GM21529 (cell line): ENCODE measurements at regions not wholly inside any gene's neighbourhood (a gene's known extent, or its start where the extent isn't known, plus 50 kb on each side); places are given as distances from the start of the nearest gene placed in this dataset.

Source experiments
- ATAC-seq: cut with Tn5 transposase; IDR thresholded peaks from one replicate; pipeline ENCODE4 v1.9.1; 2021; ENCODE audit not compliant: unreplicated experiment

DNA sequence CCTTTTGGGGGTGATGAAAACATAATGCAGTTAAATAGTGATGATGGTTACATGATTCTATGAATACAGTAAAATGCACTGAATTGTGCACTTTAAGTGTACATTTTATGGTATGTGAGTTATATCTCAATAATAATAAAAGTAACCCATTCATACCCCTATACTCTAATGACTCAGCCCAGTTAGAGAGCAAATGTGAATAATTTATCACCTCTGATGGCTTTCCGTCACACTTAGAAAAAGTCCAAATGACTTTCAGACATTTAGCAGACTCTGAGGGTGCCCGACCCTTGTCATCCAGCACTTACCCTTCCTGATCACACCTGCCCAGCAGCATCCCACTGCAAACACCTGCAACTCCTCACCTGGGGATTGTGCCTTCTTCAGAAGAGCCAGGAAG, 148.1 kb upstream of the MAF start:
- no peak for ATAC-seq

DNA sequence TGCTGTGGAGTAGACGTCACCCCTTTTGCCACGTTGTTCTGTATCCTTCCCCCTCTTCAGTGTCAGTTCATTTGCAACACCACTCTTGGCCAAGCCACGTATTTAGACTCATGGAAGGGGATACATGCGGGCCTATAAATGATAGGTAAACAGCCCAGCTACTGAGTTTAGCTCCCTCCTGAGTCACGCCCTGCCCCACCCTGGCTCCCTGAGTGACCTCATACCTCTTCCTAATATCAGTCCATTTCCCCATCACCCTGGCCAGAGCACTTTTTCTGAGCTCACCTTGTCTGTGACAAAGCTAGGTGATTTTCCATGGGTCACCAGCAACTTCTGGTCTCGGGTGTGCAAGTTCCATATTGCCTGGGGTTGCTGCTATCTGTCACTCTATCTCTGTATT, 147.2 kb upstream of the MAF start:
- ATAC-seq, result no peak

DNA sequence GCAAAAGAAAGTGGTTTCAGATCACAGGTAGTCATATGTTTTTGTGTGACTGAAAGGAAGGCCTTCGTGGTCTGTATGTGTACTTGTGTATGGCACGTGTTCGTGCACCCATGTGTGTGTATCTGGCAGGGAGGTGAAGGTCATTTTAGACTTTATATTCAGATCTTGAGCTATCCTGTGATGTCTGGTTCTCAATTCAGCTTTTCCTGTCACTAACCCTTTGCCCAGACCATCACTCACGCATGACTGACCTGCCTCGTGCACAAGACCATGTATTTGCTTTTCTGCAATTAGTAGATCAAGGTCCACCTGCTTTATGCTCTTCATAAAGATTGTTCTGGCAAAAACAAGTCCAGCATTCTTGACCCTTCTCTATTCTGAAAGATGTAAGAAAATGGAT, 139.7 kb upstream of the MAF start:
- no peak for ATAC-seq

DNA sequence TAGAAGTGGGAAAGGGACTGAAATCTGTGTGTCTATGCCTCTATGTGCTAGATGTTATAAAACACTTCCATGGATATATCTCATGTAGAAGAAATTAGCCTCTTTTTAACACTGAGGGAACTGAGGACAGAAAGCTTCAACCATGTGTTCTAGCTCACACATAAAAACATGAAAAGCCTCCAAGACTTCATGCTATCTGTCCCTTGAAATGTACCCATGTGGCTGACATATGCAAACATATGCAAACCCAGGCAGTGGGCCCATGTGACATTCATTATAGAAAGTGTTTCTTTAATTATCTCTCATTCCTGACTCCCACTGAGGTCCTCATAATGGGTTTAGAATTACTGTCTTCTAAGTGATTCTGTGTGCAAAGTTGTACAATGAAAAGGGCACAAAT, 134.7 kb upstream of the MAF start:
- no peak for ATAC-seq

DNA sequence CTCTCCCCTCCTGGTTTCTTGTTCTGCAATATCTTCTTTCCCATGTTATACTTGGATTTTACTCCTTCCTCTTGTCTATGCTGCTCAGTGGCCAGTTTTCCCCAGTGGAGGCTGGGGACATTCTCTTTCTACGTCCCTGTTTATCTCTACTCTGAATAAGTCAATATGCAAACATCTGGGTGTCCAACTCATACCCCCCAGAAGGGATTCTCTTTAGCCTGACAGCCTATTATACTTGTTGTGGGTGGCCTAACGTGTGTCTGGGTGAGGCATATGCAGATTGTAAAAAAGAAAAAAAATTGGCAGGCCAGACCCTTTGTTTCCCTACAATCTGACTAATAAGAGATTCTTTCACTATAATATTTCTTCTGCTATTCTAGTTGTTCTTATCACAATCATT, 134.2 kb upstream of the MAF start:
- no peak for ATAC-seq

DNA sequence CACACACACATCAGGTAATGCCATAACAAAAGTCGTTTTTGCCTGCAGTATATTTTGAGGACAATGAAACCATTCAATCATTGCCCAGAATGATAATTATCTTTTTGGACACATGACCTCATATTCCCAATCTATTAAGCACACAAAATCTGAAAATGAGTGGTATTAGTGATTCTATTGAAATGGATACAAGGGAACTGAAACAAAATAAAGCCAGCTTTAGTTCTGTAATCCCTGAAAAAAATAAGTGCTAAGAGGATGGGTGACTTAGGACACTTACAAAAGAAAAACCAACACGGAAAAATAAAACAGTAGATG, 128.3 kb upstream of the MAF start:
- no peak for ATAC-seq

DNA sequence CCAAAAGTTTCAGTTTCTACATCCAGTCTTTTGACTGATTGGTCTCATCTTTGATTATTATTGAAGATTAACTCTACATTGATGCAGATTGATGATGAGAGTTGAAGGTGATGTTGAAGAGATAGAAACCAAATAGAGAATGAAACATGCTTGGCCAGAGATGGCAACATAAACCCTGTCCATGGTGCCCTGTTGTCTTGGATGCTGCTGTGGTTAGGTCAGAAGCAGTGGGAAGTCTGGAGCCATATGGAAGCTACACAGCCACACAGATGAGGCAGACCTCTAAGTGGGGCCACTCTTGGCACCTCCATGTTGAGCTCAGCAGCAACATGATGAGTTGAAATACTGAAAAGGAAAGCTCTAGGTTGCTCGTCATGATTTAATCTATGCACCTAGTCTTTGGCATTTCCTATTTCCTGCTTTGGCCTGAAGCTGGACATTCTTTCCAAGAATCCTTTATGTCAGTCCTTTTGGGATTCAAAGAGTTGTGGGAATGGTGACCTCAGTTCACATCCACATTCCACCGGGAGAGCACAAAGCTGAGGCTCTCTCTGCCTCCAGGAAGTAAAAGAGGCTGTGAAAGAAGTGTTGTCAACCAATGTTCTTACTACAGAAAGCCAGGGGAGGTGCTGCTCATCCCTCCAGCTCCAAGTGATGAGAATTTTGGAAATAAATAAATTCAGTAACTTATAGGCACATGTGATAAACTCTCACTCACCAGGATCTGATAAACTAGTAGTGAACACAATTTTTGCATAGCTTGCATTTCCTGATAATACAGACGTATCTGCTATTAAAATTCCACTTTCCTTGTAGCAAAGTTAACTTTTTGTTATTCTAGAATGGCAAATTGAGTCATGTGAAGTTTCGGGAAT, 127.7 kb upstream of the MAF start:
- no peak for ATAC-seq

DNA sequence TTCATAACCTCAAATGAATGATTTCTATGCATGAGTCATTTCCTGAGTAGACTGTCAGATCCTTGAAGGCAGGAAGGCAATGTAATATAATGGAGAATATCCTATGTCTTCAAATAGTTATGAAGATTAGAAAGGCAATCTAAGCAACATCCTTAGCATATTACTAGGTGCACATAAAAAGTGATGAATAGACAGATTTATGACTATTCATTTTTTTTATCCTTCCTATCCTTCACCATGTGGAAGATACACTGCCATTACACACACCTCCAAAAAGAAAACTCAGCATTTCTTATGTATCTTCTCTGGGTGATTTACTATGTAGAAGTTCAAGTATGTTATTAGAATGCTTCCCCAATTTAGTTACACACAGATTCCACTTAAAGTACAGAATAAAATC, 126.4 kb upstream of the MAF start:
- no peak for ATAC-seq

DNA sequence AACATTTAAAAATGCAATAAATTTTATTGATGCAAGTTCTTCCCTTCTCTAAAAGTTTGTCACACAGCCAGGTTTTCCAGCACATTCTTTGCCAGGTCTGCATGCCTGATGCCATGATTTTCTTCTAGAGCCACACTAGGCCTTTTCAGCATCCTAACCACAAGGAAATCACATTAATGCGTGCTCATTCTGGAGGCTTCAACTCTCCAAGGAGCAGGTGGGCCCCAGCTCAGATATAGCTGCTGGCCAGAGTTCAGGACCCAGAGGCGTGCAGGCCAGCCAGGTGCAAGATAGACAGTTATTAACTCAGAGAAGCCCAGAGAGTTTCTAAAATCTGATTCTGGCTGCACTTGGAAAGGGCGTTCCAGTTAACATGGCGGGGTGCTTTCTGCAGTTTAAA, 124.5 kb upstream of the MAF start:
- ATAC-seq, result no peak

DNA sequence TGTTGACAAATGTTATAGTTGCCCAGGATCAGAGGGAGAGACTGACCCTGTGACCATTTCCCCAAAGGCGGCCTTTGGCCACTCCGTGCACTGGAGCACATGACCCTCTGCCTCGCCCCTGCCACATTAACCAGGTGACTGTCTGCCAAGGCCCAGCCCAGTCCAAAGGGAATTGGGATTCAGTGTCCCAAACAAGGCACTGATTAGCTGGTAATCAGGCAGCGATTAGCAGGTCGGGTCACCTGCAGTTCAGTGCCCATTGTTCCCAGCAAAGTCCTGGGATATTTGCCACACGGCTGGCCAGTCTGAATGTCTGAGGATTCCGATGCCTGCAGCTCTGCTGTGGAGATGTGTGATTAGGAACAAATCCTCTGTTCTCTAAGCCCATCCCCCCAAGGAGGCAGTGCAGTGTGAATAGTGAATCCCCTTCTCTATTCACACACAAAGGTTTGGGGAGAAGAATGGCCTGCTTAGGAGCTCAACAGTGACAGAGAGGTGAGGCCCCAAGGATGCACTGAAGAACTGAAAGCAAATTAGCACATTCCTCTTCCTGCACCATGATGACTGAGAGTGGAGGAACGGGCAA, 123.1 kb upstream of the MAF start:
- no peak for ATAC-seq

DNA sequence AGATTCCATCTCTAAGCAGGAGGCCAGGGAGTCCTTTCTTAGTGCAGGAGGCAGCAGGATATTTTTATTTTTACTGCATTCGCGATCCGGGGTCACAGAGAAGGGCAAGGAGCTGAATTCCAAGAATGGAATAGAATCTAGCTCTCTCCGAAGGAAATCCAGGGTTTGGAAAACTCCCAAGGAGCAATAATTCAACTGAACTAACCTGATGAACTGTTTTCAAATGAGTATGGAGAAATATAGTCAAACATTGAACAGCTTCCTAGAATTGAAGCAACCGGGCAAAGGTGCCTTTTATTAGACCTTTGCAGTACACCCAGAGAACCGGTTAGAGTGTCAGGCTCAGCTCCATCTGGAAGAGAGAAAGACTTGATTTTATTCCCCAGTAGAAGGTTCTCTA, 120.7 kb upstream of the MAF start:
- no peak for ATAC-seq

DNA sequence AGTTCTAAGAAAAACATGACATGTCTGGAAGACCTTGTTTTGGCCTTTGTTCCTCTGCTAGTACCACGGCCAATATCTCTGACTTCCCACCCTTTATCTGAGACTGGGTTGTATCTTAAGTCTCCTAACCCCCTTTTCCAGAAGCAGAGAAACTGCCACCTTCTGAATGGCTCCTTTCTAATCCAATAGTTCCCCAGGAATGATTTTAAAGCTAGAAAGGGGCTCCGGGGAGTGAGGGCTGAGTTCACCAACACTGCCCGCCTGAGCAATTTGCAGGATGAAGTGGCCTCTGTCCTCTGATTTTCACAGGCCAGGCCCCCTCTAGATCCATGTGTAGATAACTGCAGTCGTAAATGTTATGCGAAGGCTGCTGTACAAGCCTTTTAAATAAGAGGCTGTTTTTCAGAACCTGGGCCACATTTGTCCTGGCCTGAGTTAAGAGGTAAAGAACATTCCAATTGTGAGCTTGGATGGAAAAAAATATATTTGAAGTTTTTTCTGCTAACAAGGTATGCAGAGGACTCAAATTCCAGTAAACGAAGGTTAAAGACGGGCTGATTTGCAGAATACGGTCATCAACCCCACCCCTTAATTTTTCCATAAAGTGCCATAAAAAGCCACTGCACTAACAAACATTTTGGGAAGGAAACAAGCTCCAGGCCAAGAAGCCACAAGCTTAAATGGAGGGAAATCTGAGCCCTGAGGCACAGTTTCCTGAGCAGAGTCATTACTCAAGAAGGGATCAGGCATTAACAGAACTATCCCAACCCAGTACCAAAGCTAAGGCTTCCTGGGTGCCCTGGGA, 117.0 kb upstream of the MAF start:
- ATAC-seq, result no peak

DNA sequence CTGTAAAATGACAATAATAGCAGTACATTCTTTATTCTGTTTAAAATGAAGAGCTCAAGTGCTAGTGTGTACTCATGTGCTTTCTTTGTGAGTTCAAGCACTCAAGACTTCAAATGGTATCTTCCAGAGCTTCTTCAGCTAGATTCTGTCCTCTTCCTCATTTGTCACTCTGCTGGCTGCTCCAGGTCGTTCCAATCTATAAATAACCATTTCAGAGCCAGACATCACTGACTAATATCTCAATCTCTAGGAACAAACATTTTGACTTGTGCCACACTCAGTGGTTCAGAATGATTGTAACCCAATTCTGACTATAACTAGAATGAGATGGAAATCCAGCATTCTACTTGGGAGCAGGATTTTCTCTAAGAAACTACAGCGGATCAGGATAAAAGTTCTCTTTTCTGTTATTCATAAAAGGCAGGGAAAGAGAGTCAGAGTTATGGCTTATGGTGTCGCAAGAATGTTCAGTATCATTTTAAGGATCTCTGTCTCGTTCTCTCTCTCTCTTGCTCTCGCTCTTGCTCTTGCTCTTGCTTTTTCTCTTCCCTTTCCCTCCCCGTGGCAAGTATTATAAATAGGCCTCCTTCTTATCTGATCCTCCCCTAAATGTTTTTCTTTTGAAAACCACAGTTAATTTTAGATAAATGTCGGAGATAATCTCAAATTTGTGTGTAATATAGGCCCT, 116.3 kb upstream of the MAF start:
- no peak for ATAC-seq

DNA sequence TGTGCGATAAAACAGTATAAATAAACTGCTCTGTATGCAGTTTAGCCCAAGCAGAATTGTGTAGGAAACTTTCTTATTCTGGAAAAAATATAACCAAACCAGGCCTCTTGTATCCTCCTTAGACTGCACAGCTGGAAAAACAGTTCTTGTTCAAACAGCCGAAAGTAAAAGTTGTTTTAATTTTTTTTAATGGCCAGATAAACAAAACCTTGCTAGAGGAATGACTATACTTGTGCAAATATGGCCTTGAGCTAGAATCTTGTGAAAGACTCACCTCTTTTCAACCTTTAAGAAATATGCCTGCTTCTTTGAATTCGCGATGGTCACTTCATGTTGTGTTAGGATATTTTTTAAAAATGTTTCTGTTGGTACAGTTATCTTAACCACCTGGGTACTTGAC, 114.5 kb upstream of the MAF start:
- ATAC-seq, result no peak

DNA sequence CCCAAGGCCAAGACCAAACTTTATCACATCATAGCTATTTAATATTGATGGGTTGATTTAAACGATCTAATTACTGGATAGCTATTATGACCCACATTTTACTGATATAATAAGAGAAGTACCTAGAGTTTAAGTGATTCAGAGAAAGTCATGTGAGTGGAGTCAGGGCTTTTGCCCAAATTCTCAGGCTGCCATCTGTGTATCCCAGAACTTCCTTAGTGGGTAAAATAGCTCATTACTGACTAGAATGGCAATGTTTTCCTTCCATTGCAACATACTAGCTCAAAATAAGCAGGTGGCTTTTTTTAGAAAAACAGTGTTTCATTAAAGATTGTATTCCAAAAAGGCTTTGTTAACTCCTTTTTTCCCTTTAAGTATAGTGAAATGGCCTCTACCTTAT, 113.9 kb upstream of the MAF start:
- ATAC-seq, result no peak

DNA sequence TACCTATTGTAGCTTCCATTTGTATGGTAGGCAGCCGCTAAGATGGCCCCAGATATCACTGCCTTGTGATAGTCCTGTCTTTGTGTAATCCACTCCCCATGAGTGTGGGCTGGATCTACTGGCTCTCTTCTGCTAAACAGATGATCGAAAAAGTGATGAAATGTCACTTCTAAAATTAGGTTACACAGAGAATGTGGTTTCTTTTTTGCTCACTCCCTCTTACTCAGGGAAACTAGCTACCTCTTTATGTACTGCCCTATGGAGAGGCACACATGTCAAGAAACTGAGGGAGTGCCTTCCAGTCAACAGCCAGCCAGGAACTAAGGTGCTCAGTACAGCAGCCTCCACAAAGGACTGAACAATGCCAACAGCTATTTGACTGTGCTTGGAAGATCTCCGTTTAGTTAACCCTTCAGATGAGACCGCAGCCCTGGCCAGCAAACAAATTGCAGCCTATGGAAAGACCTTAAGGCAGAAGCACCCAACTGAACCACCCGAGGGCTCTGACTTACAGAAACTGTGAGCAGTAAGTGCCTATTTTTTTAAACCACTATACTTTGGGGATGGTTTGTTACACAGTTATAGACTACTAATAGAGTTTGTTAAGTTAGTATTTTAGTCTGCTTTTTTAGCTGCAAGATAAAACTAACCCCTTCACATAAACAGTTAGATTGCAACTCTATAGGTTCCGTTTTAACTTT, 113.2 kb upstream of the MAF start:
- no peak for ATAC-seq

DNA sequence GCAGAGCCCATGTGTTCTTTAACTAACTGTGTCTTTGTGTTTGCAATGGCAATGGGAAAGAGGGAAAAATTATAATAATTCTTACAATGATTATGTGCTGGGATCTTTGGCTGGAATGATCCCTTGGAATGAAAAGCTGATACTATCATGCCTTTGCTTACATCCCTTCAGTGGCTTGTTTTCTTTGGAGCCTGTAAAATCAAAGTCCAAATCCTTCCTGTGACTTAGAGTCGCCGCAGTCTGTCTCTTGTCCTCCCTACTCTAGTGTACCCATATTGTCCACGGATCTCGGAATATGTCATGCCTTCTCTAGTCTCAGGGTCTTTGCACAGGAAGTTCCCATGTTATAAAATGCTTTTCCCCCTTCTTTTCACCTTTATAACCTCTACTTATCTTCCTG, 111.7 kb upstream of the MAF start:
- no peak for ATAC-seq

DNA sequence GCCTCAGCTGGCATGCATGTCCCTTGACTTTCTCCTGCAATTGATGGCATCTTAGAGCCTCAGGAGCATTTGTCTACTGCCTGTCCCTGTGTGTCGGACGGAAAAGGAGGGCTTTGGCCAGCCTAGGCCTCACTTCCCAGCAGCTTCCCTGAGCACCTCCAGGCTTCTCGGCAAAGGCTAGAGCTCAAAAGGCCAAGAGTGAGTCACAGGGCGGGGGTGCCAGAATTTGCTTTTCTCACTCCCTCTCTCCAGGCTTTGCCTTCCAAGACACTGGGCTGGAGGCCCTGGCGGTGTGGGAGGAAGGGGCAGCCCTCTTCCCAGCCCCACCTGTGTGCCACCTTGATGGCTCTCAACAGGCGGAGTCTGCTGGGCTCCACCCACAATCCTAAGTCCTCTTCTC, 107.3 kb upstream of the MAF start:
- no peak for ATAC-seq

DNA sequence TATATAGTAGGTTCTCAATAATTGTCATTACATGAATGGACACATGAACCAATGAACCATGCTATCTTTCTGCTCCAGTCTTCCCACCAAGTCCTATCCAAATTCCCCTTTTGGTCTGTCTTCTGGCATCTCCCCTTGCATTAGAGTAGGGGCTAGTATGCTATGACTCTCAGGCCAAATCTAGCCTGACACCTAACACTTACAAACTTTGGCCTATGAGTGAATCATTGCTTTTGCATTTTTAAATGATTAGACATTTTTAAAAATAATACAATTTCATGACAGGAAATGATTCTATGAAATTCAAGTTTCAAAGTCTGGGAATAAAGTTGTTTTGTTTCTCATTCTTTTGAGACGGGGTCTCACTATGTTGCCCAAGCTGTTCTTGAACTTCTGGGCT, 102.5 kb upstream of the MAF start:
- no peak for ATAC-seq

DNA sequence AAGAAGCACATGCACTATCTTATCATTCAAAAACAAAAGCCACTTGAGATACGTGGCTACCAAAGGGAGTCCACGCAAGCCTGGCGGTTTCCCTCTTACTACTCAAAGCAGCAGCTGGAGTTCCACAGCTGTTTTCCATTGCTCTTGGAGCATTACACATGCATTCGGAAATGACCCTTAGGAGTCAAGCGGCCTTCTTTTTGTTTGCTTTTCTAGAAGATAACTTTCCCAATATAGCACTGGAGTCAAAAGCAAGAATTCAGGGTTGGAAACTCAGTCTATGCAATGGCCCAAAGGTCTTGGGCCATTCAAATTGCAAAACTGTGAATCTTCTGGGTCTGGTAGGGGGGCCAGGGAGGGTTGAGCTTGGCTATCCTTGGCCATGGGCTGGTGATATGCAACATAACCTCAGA, 97.8 kb upstream of the MAF start:
- no peak for ATAC-seq

DNA sequence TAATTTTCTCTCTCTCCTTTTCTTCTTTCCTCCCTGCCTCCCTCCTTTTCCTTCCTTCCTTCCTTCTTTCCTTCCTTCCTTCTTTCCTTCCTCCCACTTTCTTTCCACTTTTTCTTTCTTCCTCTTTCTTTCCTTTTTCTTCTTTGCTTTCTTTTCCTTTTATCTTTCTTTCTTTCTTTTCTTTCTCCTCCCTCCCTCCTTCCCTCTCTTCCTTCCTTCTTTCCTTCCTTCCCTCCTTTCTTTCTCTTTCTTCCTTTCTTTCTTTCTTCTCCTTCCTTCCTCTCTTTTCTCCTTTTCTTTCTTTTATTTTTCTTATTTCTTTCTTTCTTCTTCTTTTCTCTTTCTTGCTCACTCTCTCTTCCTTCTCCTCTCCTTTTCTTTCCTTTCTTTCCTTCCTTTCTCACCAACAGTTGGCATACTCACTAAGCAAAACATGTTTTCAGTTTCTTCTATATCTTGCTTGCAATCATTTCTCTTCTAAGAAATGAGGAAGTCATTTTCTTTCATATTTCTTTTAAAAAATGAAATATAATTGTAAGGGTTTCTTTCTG, 97.1 kb upstream of the MAF start:
- ATAC-seq, result no peak
